ENCODE measurements at regions not wholly inside any gene's neighbourhood (a gene's known extent, or its start where the extent isn't known, plus 50 kb on each side); places are given as distances from the start of the nearest gene placed in this dataset.

DNA sequence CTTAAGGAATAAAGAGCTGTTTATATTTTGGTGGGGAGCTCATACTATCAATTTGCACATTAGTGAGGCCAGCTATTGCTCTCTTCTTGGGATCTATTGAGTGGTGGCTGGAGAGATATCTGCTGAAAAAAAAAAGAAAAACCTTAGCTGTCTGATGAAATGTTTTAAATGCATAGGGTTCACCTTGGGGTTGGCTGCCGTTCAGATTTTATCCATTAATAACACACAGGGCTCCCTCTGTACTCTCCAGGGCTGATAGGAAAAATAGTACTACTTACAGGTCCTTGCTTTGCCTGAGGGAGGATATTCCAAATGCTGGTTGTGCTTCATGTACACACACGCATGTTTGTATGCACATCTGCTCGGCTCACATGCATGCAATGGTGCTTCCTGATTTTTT is 803.7 kb downstream of the MCTP2 start (continued):
- TF ChIP-seq, protein P1, sequence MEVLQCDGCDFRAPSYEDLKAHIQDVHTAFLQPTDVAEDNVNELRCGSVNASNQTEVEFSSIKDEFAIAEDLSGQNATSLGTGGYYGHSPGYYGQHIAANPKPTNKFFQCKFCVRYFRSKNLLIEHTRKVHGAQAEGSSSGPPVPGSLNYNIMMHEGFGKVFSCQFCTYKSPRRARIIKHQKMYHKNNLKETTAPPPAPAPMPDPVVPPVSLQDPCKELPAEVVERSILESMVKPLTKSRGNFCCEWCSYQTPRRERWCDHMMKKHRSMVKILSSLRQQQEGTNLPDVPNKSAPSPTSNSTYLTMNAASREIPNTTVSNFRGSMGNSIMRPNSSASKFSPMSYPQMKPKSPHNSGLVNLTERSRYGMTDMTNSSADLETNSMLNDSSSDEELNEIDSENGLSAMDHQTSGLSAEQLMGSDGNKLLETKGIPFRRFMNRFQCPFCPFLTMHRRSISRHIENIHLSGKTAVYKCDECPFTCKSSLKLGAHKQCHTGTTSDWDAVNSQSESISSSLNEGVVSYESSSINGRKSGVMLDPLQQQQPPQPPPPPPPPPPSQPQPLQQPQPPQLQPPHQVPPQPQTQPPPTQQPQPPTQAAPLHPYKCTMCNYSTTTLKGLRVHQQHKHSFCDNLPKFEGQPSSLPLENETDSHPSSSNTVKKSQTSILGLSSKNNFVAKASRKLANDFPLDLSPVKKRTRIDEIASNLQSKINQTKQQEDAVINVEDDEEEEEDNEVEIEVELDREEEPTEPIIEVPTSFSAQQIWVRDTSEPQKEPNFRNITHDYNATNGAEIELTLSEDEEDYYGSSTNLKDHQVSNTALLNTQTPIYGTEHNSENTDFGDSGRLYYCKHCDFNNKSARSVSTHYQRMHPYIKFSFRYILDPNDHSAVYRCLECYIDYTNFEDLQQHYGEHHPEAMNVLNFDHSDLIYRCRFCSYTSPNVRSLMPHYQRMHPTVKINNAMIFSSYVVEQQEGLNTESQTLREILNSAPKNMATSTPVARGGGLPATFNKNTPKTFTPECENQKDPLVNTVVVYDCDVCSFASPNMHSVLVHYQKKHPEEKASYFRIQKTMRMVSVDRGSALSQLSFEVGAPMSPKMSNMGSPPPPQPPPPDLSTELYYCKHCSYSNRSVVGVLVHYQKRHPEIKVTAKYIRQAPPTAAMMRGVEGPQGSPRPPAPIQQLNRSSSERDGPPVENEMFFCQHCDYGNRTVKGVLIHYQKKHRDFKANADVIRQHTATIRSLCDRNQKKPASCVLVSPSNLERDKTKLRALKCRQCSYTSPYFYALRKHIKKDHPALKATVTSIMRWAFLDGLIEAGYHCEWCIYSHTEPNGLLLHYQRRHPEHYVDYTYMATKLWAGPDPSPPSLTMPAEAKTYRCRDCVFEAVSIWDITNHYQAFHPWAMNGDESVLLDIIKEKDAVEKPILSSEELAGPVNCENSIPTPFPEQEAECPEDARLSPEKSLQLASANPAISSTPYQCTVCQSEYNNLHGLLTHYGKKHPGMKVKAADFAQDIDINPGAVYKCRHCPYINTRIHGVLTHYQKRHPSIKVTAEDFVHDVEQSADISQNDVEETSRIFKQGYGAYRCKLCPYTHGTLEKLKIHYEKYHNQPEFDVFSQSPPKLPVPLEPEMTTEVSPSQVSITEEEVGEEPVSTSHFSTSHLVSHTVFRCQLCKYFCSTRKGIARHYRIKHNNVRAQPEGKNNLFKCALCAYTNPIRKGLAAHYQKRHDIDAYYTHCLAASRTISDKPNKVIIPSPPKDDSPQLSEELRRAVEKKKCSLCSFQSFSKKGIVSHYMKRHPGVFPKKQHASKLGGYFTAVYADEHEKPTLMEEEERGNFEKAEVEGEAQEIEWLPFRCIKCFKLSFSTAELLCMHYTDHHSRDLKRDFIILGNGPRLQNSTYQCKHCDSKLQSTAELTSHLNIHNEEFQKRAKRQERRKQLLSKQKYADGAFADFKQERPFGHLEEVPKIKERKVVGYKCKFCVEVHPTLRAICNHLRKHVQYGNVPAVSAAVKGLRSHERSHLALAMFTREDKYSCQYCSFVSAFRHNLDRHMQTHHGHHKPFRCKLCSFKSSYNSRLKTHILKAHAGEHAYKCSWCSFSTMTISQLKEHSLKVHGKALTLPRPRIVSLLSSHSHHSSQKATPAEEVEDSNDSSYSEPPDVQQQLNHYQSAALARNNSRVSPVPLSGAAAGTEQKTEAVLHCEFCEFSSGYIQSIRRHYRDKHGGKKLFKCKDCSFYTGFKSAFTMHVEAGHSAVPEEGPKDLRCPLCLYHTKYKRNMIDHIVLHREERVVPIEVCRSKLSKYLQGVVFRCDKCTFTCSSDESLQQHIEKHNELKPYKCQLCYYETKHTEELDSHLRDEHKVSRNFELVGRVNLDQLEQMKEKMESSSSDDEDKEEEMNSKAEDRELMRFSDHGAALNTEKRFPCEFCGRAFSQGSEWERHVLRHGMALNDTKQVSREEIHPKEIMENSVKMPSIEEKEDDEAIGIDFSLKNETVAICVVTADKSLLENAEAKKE (CRISPR knock-in tag; IDR thresholded peaks at IDR 0.05), result no peak
- TF ChIP-seq JUNB (IDR thresholded peaks at IDR 0.05; ENCODE audit: unreplicated experiment) (no peak), CREB1 (CRISPR knock-in tag; IDR thresholded peaks at IDR 0.05; ENCODE audit: low read depth) (no peak)

DNA sequence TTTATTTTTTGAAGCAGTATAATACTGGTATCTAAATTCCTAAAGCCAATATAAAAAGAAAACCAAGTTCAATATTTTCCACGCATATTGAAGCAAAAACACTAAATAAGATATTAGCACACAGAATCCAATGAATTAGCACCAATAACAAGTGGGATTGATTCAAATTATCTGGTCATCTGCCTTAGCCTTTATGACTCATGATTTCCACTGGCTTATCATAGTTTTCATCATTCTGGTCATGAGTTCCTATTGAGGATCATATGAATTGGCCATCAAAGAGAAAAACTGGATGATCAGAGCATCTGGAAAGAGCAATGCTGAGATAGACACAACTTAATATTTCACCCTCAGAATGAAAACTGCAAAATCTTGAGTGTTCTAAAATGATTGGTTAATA is 809.9 kb downstream of the MCTP2 start:
- Histone ChIP-seq H3K27me3 (ENCODE audit: insufficient read depth) (no peaks in the 10 kb centered on the region), H3F3A (replicated peaks; ENCODE audit: low read depth) (peaks cover 10% of the 10 kb centered on the region; the same call in 1 of the 2 replicates), H4K20me1 (replicated peaks; ENCODE audit: insufficient read depth) (no peaks in the 10 kb centered on the region), H3K27ac (ENCODE audit: low read depth) (no peak overlapping the region), H3K4me3 (no peak overlapping the region), H3K79me2 (replicated peaks; ENCODE audit: insufficient read depth) (no peaks in the 10 kb centered on the region), H3K36me3 (ENCODE audit: insufficient read depth) (no peaks in the 10 kb centered on the region), H3K4me2 (no peak overlapping the region), H3K9me2 (ENCODE audit: insufficient read depth) (no peaks in the 10 kb centered on the region), H3K4me1 (ENCODE audit: insufficient read depth) (peaks cover 38% of the 10 kb centered on the region), H2AFZ (no peak overlapping the region)
- peaks cover 4% of the 10 kb centered on the region for H3K27me3 Mint-ChIP-seq (ENCODE audit: insufficient read depth, low read depth, poor library complexity)
- ATAC-seq, result no peak
- no peak overlapping the region for H3K4me3 Mint-ChIP-seq
- peaks cover 16% of the 10 kb centered on the region for H3K9me3 Mint-ChIP-seq
- H3K27ac Mint-ChIP-seq, result no peak overlapping the region
- peaks cover 29% of the 10 kb centered on the region for H3K4me1 Mint-ChIP-seq
- H3K36me3 Mint-ChIP-seq (ENCODE audit: low read depth), result peaks cover 16% of the 10 kb centered on the region; the same call in 2 of the 3 replicates
- no peak for DNase-seq (ENCODE audit: low spot score)
- TF ChIP-seq POLR2AphosphoS5 (IDR thresholded peaks at IDR 0.05; ENCODE audit: low read depth) (no peak), EZH2 (IDR thresholded peaks at IDR 0.05; ENCODE audit: low read depth, unreplicated experiment) (no peak)
- TF ChIP-seq, protein P1 (CRISPR knock-in tag; IDR thresholded peaks at IDR 0.05), result no peak
- TF ChIP-seq, protein P2, sequence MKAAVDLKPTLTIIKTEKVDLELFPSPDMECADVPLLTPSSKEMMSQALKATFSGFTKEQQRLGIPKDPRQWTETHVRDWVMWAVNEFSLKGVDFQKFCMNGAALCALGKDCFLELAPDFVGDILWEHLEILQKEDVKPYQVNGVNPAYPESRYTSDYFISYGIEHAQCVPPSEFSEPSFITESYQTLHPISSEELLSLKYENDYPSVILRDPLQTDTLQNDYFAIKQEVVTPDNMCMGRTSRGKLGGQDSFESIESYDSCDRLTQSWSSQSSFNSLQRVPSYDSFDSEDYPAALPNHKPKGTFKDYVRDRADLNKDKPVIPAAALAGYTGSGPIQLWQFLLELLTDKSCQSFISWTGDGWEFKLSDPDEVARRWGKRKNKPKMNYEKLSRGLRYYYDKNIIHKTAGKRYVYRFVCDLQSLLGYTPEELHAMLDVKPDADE (IDR thresholded peaks at IDR 0.05), result no peak
- TF ChIP-seq, protein P3, sequence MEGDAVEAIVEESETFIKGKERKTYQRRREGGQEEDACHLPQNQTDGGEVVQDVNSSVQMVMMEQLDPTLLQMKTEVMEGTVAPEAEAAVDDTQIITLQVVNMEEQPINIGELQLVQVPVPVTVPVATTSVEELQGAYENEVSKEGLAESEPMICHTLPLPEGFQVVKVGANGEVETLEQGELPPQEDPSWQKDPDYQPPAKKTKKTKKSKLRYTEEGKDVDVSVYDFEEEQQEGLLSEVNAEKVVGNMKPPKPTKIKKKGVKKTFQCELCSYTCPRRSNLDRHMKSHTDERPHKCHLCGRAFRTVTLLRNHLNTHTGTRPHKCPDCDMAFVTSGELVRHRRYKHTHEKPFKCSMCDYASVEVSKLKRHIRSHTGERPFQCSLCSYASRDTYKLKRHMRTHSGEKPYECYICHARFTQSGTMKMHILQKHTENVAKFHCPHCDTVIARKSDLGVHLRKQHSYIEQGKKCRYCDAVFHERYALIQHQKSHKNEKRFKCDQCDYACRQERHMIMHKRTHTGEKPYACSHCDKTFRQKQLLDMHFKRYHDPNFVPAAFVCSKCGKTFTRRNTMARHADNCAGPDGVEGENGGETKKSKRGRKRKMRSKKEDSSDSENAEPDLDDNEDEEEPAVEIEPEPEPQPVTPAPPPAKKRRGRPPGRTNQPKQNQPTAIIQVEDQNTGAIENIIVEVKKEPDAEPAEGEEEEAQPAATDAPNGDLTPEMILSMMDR (conservative IDR thresholded peaks at IDR 0.05; ENCODE audit: low read depth in 2 of 2), result no peak
